Mucosa of descending colon (tissue), 3 donors: ENCODE measurements at regions not wholly inside any gene's neighbourhood (a gene's known extent, or its start where the extent isn't known, plus 50 kb on each side); places are given as distances from the start of the nearest gene placed in this dataset.

Experiments used
- ATAC-seq: fragments of 200-7000 bp; cut with Tn5 transposase; one replicate; pipeline ENCODE4 v1.9.1; 2020; ENCODE audit warnings: mild to moderate bottlenecking, moderate library complexity
- DNase-seq, 3 donors: peaks; one replicate each; pipeline ENCODE4 v3.0.0-alpha.2; 2020
- H3K36me3 ChIP-seq: fragments of 200-600 bp; one replicate; pipeline ENCODE4 v1.8.0; 2021; ENCODE audit warnings: low read depth, mild to moderate bottlenecking
- H3K4me1 ChIP-seq: fragments of 200-600 bp; one replicate; pipeline ENCODE4 v1.8.0; 2021; ENCODE audit warnings: low read depth, mild to moderate bottlenecking
- H3K4me3 ChIP-seq: fragments of 200-600 bp; one replicate; pipeline ENCODE4 v1.8.0; 2021; ENCODE audit warnings: mild to moderate bottlenecking
- H3K9me3 ChIP-seq: fragments of 200-600 bp; one replicate; pipeline ENCODE4 v1.8.0; 2021; ENCODE audit warnings: mild to moderate bottlenecking
- intact Hi-C, 2 donors: fragments of 100-400 bp; cut with DNase I in 1 of 2; cut with micrococcal nuclease in 1 of 2; formaldehyde crosslinking; loops; one replicate each; pipeline versions ENCODE4 v1.11.0 to v1.11.1; 2022; cut with DNase I, micrococcal nuclease
- TF ChIP-seq, protein P1 (sequence below): fragments of 200-600 bp; IDR thresholded peaks from one replicate; pipeline ENCODE4 v1.8.0; 2022; ENCODE audit warnings: antibody characterized with exemption, mild to moderate bottlenecking
- donor health status: DM: no; HTN: no; CAD: no; lungs with moderate emphysema.
- donor health status: DM: no; HTN: no; CAD: no.
- donor health status: DM: no; HTN: yes; CAD: no.

GRCh38 chr5:159784993-159785392 is 131.3 kb upstream of the ADRA1B start:
- no peak for ATAC-seq
- intact Hi-C loops, result no loop called here
- TF ChIP-seq, protein P1, sequence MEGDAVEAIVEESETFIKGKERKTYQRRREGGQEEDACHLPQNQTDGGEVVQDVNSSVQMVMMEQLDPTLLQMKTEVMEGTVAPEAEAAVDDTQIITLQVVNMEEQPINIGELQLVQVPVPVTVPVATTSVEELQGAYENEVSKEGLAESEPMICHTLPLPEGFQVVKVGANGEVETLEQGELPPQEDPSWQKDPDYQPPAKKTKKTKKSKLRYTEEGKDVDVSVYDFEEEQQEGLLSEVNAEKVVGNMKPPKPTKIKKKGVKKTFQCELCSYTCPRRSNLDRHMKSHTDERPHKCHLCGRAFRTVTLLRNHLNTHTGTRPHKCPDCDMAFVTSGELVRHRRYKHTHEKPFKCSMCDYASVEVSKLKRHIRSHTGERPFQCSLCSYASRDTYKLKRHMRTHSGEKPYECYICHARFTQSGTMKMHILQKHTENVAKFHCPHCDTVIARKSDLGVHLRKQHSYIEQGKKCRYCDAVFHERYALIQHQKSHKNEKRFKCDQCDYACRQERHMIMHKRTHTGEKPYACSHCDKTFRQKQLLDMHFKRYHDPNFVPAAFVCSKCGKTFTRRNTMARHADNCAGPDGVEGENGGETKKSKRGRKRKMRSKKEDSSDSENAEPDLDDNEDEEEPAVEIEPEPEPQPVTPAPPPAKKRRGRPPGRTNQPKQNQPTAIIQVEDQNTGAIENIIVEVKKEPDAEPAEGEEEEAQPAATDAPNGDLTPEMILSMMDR, result no peak
- no peak for DNase-seq
- Histone ChIP-seq H3K4me3 (no peak overlapping the region), H3K36me3 (no peaks in the 10 kb centered on the region), H3K4me1 (no peaks in the 10 kb centered on the region), H3K9me3 (no peaks in the 10 kb centered on the region)

GRCh38 chr5:159785656-159786055 is 130.6 kb upstream of the ADRA1B start:
- H3K9me3 ChIP-seq, result no peaks in the 10 kb centered on the region
- TF ChIP-seq, protein P1, result no peak
- H3K4me3 ChIP-seq, result no peak overlapping the region
- no peaks in the 10 kb centered on the region for H3K4me1 ChIP-seq
- ATAC-seq, result no peak
- no peaks in the 10 kb centered on the region for H3K36me3 ChIP-seq
- no peak for DNase-seq
- intact Hi-C loops, result no loop called here

DNA sequence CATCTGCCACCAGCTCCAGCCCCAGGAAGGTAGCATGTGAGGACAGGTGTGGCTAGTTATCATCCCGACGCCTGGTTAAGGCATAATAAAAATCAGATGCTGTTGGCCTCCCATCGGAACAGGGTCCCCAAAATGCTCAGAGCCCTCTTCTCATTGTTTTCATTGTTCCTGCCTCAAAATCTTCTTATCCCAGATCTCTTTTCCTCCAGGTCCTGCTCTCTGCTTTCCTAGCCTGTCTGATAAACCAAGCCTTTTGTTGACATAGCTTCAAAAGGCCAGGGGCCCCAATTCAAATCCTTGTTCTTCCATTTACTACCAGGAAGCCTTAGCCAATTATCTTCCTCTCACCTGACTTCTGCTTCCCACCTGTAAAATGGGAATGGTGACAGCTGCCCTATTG is 130.1 kb upstream of the ADRA1B start:
- Histone ChIP-seq H3K9me3 (no peaks in the 10 kb centered on the region), H3K4me3 (no peak overlapping the region), H3K36me3 (no peaks in the 10 kb centered on the region), H3K4me1 (no peaks in the 10 kb centered on the region)
- TF ChIP-seq, protein P1, result no peak
- DNase-seq (no peak), ATAC-seq (no peak)
- intact Hi-C loops, result no loop called here

- Histone ChIP-seq H3K36me3 (no peaks in the 10 kb centered on the region), H3K4me3 (no peak overlapping the region), H3K9me3 (no peaks in the 10 kb centered on the region), H3K4me1 (no peaks in the 10 kb centered on the region)
- TF ChIP-seq, protein P1, result no peak
- intact Hi-C loops, result no loop called here
- peak; percentile 34 for ATAC-seq
- peak; percentile 16 to 67 (median 25) for DNase-seq
These were observed 129.2 kb upstream of the ADRA1B start for GRCh38 chr5:159786901-159787691.

- DNase-seq, result no peak
- Histone ChIP-seq H3K9me3 (no peaks in the 10 kb centered on the region), H3K36me3 (no peaks in the 10 kb centered on the region), H3K4me3 (no peak overlapping the region), H3K4me1 (no peaks in the 10 kb centered on the region)
- no peak for ATAC-seq
- TF ChIP-seq, protein P1, result no peak
- intact Hi-C loops, result no loop called here
These were observed 128.4 kb upstream of the ADRA1B start for GRCh38 chr5:159787837-159788236.
